Dedifferentiated amniotic fluid mesenchymal stem cell (primary cell): ENCODE measurements at regions not wholly inside any gene's neighbourhood (a gene's known extent, or its start where the extent isn't known, plus 50 kb on each side); places are given as distances from the start of the nearest gene placed in this dataset.
"Not testable (repeated sequence)": the region's sequence is repeated elsewhere in the genome, so short reads cannot be mapped to it uniquely, and the experiment has no call there.

Experiments used
- DNase-seq: peaks from one replicate; pipeline ENCODE4 v3.0.0-alpha.2; 2016; ENCODE audit errors: extremely low spot score

- DNase-seq, result no peak
Measured at GRCh38 chr10:90180886-90181691, 479.7 kb downstream of the KIF20B start.

- no peak for DNase-seq
Measured at GRCh38 chr10:90192825-90193224, 491.4 kb downstream of the KIF20B start.

GRCh38 chr10:90193240-90193985 lies 492.0 kb downstream of the KIF20B start:
- peak; percentile 69 for DNase-seq

- DNase-seq, result no peak
Measured at GRCh38 chr10:90195288-90195840, 494.0 kb downstream of the KIF20B start.

GRCh38 chr10:90197766-90198165 lies 496.4 kb downstream of the KIF20B start:
- DNase-seq, result no peak

GRCh38 chr10:90199093-90199492 lies 497.7 kb downstream of the KIF20B start:
- DNase-seq, result no peak

- DNase-seq, result no peak
Measured at GRCh38 chr10:90199513-90199912, 498.1 kb downstream of the KIF20B start.

- no peak for DNase-seq
Measured at GRCh38 chr10:90204131-90204955, 503.0 kb downstream of the KIF20B start.

GRCh38 chr10:90204956-90205314 lies 503.5 kb downstream of the KIF20B start:
- DNase-seq, result no peak

GRCh38 chr10:90205340-90205739 lies 503.9 kb downstream of the KIF20B start:
- no peak for DNase-seq

- no peak for DNase-seq
Measured at GRCh38 chr10:90213346-90213745, 512.0 kb downstream of the KIF20B start.

- DNase-seq, result no peak
Measured at GRCh38 chr10:90218846-90219245, 517.5 kb downstream of the KIF20B start.

GRCh38 chr10:90222372-90222771 lies 521.0 kb downstream of the KIF20B start:
- DNase-seq, result peak; percentile 65

- no peak for DNase-seq
Measured at GRCh38 chr10:90222939-90223338, 521.5 kb downstream of the KIF20B start.

GRCh38 chr10:90224791-90225566 lies 523.6 kb downstream of the KIF20B start:
- DNase-seq, result no peak

- DNase-seq, result no peak
Measured at GRCh38 chr10:90226517-90226916, 525.1 kb downstream of the KIF20B start.

- DNase-seq, result no peak
Measured at GRCh38 chr10:90227217-90227656, 525.8 kb downstream of the KIF20B start.

- DNase-seq, result no peak
Measured at GRCh38 chr10:90227786-90228185, 526.4 kb downstream of the KIF20B start.

GRCh38 chr10:90229486-90229885 lies 528.1 kb downstream of the KIF20B start:
- no peak for DNase-seq

GRCh38 chr10:90233805-90234204 lies 532.4 kb downstream of the KIF20B start:
- DNase-seq, result not testable (repeated sequence)

GRCh38 chr10:90245623-90246022 lies 544.2 kb downstream of the KIF20B start:
- DNase-seq, result no peak
